DND-41 (cell line): ENCODE measurements at regions not wholly inside any gene's neighbourhood (a gene's known extent, or its start where the extent isn't known, plus 50 kb on each side); places are given as distances from the start of the nearest gene placed in this dataset.

ENCODE experiments used
- ATAC-seq: fragments of 200-7000 bp; cut with Tn5 transposase; 3 replicates; pipeline ENCODE4 v1.9.1; 2021; ENCODE audit warnings: low read depth; ENCODE audit not compliant: insufficient read depth
- DNase-seq: peaks from one replicate; pipeline ENCODE4 v3.0.0-alpha.2; 2020
- H2AFZ ChIP-seq: 2 replicates; pipeline ENCODE4 v1.6.0; 2012; ENCODE audit warnings: low read depth, low read length
- H3K27ac ChIP-seq: 2 replicates; pipeline ENCODE4 v1.5.1; 2012; ENCODE audit warnings: low read length, inconsistent platforms
- H3K27me3 ChIP-seq: fragments of 200-600 bp; sonication (generic); 2 replicates; pipeline ENCODE4 v1.6.0; 2012; ENCODE audit warnings: low read length, mild to moderate bottlenecking, inconsistent platforms; ENCODE audit not compliant: insufficient read depth, poor library complexity
- H3K36me3 ChIP-seq: 2 replicates; pipeline ENCODE4 v1.5.1; 2012; ENCODE audit warnings: low read length, inconsistent platforms; ENCODE audit not compliant: insufficient read depth
- H3K4me1 ChIP-seq: 2 replicates; pipeline ENCODE4 v1.5.1; 2012; ENCODE audit warnings: mild to moderate bottlenecking, low read length; ENCODE audit not compliant: insufficient read depth
- H3K4me2 ChIP-seq: 2 replicates; pipeline ENCODE4 v1.6.0; 2012; ENCODE audit warnings: mild to moderate bottlenecking, moderate library complexity, low read length, inconsistent platforms; ENCODE audit not compliant: insufficient read depth
- H3K4me3 ChIP-seq, 2 experiments: fragments of 200-600 bp in 1 of 2; shearing (Covaris generic) in 1 of 2; 2 replicates each; pipeline ENCODE4 v1.5.1; 2012 to 2016; ENCODE audit warnings: inconsistent platforms in 2 of 2, low read length in 2 of 2, mild to moderate bottlenecking in 2 of 2, low read depth in 1 of 2, moderate library complexity in 1 of 2
- H3K79me2 ChIP-seq: 2 replicates; pipeline ENCODE4 v1.6.0; 2012; ENCODE audit warnings: low read length, inconsistent platforms; ENCODE audit not compliant: insufficient read depth
- H3K9ac ChIP-seq: 2 replicates; pipeline ENCODE4 v1.6.0; 2012; ENCODE audit warnings: low read depth, mild to moderate bottlenecking, inconsistent platforms, low read length, moderate library complexity
- H3K9me3 ChIP-seq: 2 replicates; pipeline ENCODE4 v1.5.1; 2012; ENCODE audit warnings: low read length, moderate library complexity, mild to moderate bottlenecking, inconsistent platforms; ENCODE audit not compliant: insufficient read depth, severe bottlenecking
- H4K20me1 ChIP-seq: 2 replicates; pipeline ENCODE4 v1.6.0; 2012; ENCODE audit warnings: low read length; ENCODE audit not compliant: insufficient read depth
- CTCF ChIP-seq: IDR thresholded peaks from 2 replicates; pipeline ENCODE4 v1.5.1; 2012; ENCODE audit warnings: borderline replicate concordance, low read length, moderate library complexity, mild to moderate bottlenecking; ENCODE audit not compliant: poor library complexity, severe bottlenecking; ENCODE audit errors: extremely low read depth
- EZH2 ChIP-seq: IDR thresholded peaks from 3 replicates; pipeline ENCODE4 v1.6.1; 2012; ENCODE audit warnings: borderline replicate concordance, low read depth, mild to moderate bottlenecking, moderate library complexity, low read length, inconsistent platforms; ENCODE audit not compliant: severe bottlenecking

GRCh38 chr14:47746986-47747385 lies 71.6 kb upstream of the MDGA2 start:
- H3K36me3 ChIP-seq = no peaks in the 10 kb centered on the region
- no peaks in the 10 kb centered on the region for H3K4me1 ChIP-seq
- H2AFZ ChIP-seq = no peak overlapping the region
- H4K20me1 ChIP-seq = no peaks in the 10 kb centered on the region
- H3K9me3 ChIP-seq = no peaks in the 10 kb centered on the region
- H3K79me2 ChIP-seq = no peaks in the 10 kb centered on the region
- H3K4me3 ChIP-seq = no peak overlapping the region
- no peak overlapping the region for H3K27ac ChIP-seq
- TF ChIP-seq CTCF (no peak), EZH2 (no peak)
- H3K9ac ChIP-seq = no peak overlapping the region
- DNase-seq (no peak), ATAC-seq (no peak)
- H3K27me3 ChIP-seq = no peaks in the 10 kb centered on the region
- H3K4me2 ChIP-seq = no peak overlapping the region

GRCh38 chr14:47744155-47744554 lies 68.8 kb upstream of the MDGA2 start:
- Histone ChIP-seq H3K27me3 (no peaks in the 10 kb centered on the region), H4K20me1 (no peaks in the 10 kb centered on the region), H3K9me3 (no peaks in the 10 kb centered on the region), H3K9ac (no peak overlapping the region), H3K36me3 (no peaks in the 10 kb centered on the region), H3K4me2 (no peak overlapping the region), H3K4me3 (no peak overlapping the region), H3K79me2 (no peaks in the 10 kb centered on the region), H2AFZ (no peak overlapping the region), H3K4me1 (no peaks in the 10 kb centered on the region), H3K27ac (no peak overlapping the region)
- TF ChIP-seq EZH2 (no peak), CTCF (no peak)
- ATAC-seq = no peak
- no peak for DNase-seq

GRCh38 chr14:47739541-47739940 lies 64.1 kb upstream of the MDGA2 start:
- no peaks in the 10 kb centered on the region for H4K20me1 ChIP-seq
- H3K27me3 ChIP-seq = no peaks in the 10 kb centered on the region
- TF ChIP-seq EZH2 = no peak
- no peak for TF ChIP-seq CTCF
- no peaks in the 10 kb centered on the region for H3K4me1 ChIP-seq
- no peaks in the 10 kb centered on the region for H3K9me3 ChIP-seq
- DNase-seq (no peak), ATAC-seq (no peak)
- no peak overlapping the region for H3K27ac ChIP-seq
- H3K36me3 ChIP-seq = no peaks in the 10 kb centered on the region
- no peak overlapping the region for H3K4me2 ChIP-seq
- no peak overlapping the region for H3K9ac ChIP-seq
- no peak overlapping the region for H2AFZ ChIP-seq
- H3K79me2 ChIP-seq = no peaks in the 10 kb centered on the region
- H3K4me3 ChIP-seq = no peak overlapping the region

GRCh38 chr14:47730296-47730695 lies 54.9 kb upstream of the MDGA2 start:
- H3K4me2 ChIP-seq = no peak overlapping the region
- H4K20me1 ChIP-seq = no peaks in the 10 kb centered on the region
- ATAC-seq (no peak), DNase-seq (no peak)
- H3K9ac ChIP-seq = no peak overlapping the region
- H3K4me3 ChIP-seq = no peak overlapping the region
- H3K27ac ChIP-seq = no peak overlapping the region
- no peaks in the 10 kb centered on the region for H3K9me3 ChIP-seq
- no peaks in the 10 kb centered on the region for H3K36me3 ChIP-seq
- H3K4me1 ChIP-seq = no peaks in the 10 kb centered on the region
- H2AFZ ChIP-seq = no peak overlapping the region
- H3K79me2 ChIP-seq = no peaks in the 10 kb centered on the region
- TF ChIP-seq CTCF (no peak), EZH2 (no peak)
- H3K27me3 ChIP-seq = no peaks in the 10 kb centered on the region
